ENCODE measurements at regions not wholly inside any gene's neighbourhood (a gene's known extent, or its start where the extent isn't known, plus 50 kb on each side); places are given as distances from the start of the nearest gene placed in this dataset.

DNA sequence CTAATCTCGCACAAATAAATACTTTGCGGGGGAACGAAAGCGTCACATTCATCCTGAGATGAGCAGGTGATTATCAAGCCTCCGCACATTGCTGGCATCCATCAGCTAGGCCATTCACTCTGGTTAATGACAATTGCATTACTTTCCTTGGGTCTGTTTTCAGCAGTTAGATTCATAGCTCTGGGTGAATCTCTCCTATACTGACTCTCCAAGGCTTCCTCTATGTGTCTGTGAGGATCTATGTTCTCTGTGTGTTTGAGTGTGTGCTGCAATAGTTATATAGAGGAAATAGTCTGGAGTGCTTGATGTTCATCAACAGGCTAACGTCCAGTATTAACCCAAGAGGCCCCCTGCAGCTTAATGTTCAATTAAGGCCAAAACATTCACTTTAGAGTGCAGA, 133.0 kb upstream of the CTTNBP2NL start (continued):
- TF ChIP-seq, protein P1, sequence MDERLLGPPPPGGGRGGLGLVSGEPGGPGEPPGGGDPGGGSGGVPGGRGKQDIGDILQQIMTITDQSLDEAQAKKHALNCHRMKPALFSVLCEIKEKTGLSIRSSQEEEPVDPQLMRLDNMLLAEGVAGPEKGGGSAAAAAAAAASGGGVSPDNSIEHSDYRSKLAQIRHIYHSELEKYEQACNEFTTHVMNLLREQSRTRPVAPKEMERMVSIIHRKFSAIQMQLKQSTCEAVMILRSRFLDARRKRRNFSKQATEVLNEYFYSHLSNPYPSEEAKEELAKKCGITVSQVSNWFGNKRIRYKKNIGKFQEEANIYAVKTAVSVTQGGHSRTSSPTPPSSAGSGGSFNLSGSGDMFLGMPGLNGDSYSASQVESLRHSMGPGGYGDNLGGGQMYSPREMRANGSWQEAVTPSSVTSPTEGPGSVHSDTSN (CRISPR knock-in tag; IDR thresholded peaks at IDR 0.05; ENCODE audit: low read depth), result no peak
- TF ChIP-seq, protein P1 (tag; conservative IDR thresholded peaks at IDR 0.05; ENCODE audit: low read depth), result peak; percentile 64; the same call in 1 of the 2 replicates
- TF ChIP-seq PRPF4 (IDR thresholded peaks at IDR 0.05; ENCODE audit: insufficient read depth, low read depth, low read length, poor library complexity, severe bottlenecking), result no peak

DNA sequence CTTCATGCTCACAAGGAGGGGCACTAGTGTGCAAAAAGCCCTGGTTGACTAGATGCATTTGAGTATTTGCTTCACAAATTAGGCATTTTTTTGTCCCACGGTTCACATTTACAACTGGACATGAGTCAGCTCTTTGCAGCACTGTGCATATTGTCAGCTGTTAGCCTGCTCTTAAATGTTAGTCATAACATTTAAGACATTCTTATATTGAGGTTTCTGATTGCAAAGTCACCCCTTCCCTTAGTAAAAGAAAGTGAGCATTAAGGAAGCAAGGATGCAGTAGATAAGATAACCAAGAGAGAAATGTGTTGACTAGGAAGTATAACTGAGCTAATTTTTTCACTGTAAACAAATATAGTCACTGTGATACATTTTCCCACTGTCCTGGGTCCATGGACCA, 132.6 kb upstream of the CTTNBP2NL start:
- no TSS peak for BruUV-seq (replicated peaks)
- POLR2A ChIA-PET, result interaction anchor here (1.0 kb wide), 1 partner anchor 10 kb away, joined by 4 read pairs; no protein-coding TSS in a partner anchor
- H3K4me3 ChIP-seq, result no peak overlapping the region
- WGBS (ENCODE audit: insufficient coverage, low coverage, missing lambda C conversion rate), result 5% methylated on average over 1 of the region's 1 CpG
- H3K4me1 ChIP-seq (replicated peaks in 1 of 2; ENCODE audit: control insufficient read depth in 2 of 2, insufficient read depth in 2 of 2, low read length in 2 of 2), result peaks cover 0 to 9% of the 10 kb centered on the region in 2 experiments; a peak in 2 of 5 replicates
- H3K27ac ChIP-seq (ENCODE audit: extremely low read depth, low read depth, low read length), result no peak overlapping the region
- FAIRE-seq (peak; percentile 81), ATAC-seq (no peak), DNase-seq (ENCODE audit: extremely low read depth in 1 of 4, low spot score in 3 of 4) (no peak)
- H3K27me3 ChIP-seq (ENCODE audit: control insufficient read depth in 2 of 2, insufficient read depth in 2 of 2, low read length in 2 of 2), result no peaks in the 10 kb centered on the region
- H3K9me3 ChIP-seq (replicated peaks; ENCODE audit: control insufficient read depth, insufficient read depth, low read depth, low read length), result no peaks in the 10 kb centered on the region
- H2AFZ ChIP-seq (ENCODE audit: low read depth, low read length), result no peak overlapping the region
- no peaks in the 10 kb centered on the region for H4K20me1 ChIP-seq (replicated peaks; ENCODE audit: control insufficient read depth, insufficient read depth, low read length)
- no peaks in the 10 kb centered on the region for H3K36me3 ChIP-seq (ENCODE audit: control insufficient read depth, insufficient read depth, low read length)
- in situ Hi-C loops (cut with MboI) (no loop called here), intact Hi-C loops (cut with micrococcal nuclease) (no loop called here)
- H3K9me1 ChIP-seq (ENCODE audit: control insufficient read depth, insufficient read depth, low read length), result no peaks in the 10 kb centered on the region
- H3K9ac ChIP-seq (ENCODE audit: insufficient read depth in 1 of 2, low read depth in 2 of 2, low read length in 2 of 2), result no peak overlapping the region
- H3K79me2 ChIP-seq (ENCODE audit: control insufficient read depth, insufficient read depth, low read length), result no peaks in the 10 kb centered on the region
- CTCF ChIA-PET (ENCODE audit: low intra/inter-chr PET ratio), result no interaction called here
- H3K4me2 ChIP-seq (ENCODE audit: insufficient read depth, low read length), result no peak overlapping the region
- TF ChIP-seq OTX1 (CRISPR knock-in tag; IDR thresholded peaks at IDR 0.05) (no peak), JUND (IDR thresholded peaks at IDR 0.05; ENCODE audit: borderline replicate concordance, low read depth, low read length) (no peak), JUND (tag; IDR thresholded peaks at IDR 0.05; ENCODE audit: borderline replicate concordance, low read depth, low read length) (peak; percentile 50; the same call in 1 of the 3 replicates), RFX5 (IDR thresholded peaks at IDR 0.05; ENCODE audit: low read depth, low read length) (no peak), FOXA1 (IDR thresholded peaks at IDR 0.05; ENCODE audit: borderline replicate concordance) (no peak), TAF1 (IDR thresholded peaks at IDR 0.05; ENCODE audit: control insufficient read depth, extremely low read depth, insufficient read depth, low read length, severe bottlenecking) (no peak), NFE2 (IDR thresholded peaks at IDR 0.05; ENCODE audit: low read depth) (peak; percentile 77), CBFA2T2 (conservative IDR thresholded peaks at IDR 0.05) (0 out of 2 replicates have a peak, but pooled peaks have one; percentile 15), SMARCA4 (IDR thresholded peaks at IDR 0.05) (peak; percentile 27; the same call in 1 of the 2 replicates), NCOA6 (IDR thresholded peaks at IDR 0.05) (no peak)

All from K562 (cell line).